HG03460 (cell line): ENCODE measurements at regions not wholly inside any gene's neighbourhood (a gene's known extent, or its start where the extent isn't known, plus 50 kb on each side); places are given as distances from the start of the nearest gene placed in this dataset.
"Not testable (repeated sequence)": the region's sequence is repeated elsewhere in the genome, so short reads cannot be mapped to it uniquely, and the experiment has no call there.

ENCODE experiments used
- ATAC-seq: cut with Tn5 transposase; IDR thresholded peaks from one replicate; pipeline ENCODE4 v1.9.1; 2021; ENCODE audit not compliant: unreplicated experiment

GRCh38 chr7:152905949-152906348, 146.4 kb downstream of the ACTR3B start:
- ATAC-seq, result no peak

DNA sequence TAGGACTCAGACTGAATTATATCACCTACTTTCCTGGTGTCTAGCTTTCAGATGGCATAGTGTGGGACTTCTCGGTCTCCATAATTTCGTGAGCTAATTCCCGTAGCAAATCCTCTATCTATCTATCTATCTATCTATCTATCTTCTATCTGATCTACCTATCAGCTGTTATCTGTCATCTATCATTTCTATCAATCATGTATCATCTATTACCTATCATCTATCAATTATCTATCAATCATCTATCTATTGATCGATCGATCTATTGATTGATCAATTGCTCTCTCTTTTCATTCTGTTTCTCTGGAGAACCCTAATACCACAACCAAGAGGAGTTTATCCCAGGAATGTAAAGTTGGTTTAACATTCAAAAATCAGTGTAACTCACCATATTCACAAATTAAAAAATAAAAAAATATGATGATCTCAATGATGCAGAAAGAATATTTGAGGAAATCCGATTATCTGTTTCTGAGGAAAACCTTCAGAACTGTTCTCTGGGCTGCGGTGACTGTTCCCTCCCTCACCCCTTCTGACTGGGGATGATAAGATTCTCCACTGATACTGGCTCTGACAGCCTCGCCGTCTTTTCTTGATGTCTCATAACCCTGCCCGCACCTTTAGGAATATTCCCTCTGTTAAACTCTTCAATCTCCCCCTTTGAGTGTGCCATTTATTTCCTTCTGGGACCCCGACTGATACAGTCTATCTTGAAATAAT, 147.7 kb downstream of the ACTR3B start:
- ATAC-seq, result no peak

DNA sequence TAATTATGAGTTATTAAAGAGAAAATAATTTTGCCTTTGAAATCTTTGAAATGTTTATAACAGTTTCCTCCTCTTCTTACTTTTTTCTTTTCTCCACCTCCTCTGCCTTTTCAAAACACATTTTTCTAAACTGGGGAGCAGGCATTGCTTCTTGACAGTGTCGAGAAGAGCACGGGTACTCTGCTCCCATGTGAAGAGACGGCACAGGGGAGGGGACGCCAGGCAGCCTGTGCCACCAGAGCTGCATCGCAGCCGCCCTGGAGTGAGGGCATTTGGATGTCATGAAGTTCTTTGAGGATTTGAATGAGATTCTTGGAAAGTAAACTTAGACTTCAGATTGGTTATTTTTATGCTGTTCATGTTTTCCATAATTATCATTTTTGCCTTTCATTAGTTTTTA, 149.7 kb downstream of the ACTR3B start:
- ATAC-seq, result no peak

- ATAC-seq, result no peak
These were observed 150.4 kb downstream of the ACTR3B start for GRCh38 chr7:152909683-152910544.

DNA sequence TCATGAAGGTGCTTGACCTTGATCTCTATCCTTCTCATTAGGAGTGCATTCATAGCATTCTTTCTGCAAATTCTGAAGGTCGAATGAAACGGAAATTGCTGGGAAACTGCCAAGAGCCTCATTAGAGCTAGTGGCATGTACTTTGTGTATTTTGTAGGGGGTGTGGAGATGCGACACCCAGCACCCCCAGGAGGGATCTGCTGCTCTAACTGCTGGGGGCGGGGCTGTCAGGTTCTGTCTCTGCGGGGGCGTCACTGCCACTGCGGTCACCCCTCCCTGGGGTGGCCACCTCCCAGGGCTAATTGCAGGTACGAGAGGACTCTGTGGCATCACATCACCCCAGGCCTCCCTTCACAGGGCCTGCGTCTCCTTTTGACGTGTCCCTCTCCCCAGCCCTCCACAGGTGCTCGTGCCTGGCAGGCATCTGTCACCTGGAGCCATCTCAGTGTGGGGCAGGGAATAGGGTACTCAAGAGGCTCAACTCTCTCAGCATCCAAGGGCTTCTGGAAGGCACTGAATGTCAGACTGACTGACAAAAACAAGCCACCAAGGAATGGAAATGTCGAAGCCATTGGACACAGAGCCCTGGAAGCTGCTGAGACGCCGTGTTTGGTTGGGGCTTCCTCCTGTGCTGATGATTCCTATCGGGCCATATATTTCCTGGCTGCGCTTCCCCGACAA, 151.1 kb downstream of the ACTR3B start:
- no peak for ATAC-seq

DNA sequence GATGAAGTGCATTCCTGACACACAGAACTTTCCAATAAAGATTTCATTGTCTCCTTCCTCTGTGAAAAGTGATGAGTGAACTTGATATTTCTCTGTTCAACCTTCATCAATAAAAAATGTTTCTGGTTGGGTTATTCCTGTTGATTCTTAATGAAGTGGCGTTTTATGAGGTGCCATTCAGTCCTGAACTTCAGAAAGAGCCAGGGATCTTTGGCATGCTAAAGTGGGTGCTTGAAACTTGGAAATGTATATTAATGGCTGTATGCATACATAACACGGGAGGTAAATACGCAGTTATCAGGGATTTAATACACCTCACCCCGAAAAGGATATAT, 151.6 kb downstream of the ACTR3B start:
- no peak for ATAC-seq

GRCh38 chr7:152911922-152912321, 152.4 kb downstream of the ACTR3B start:
- no peak for ATAC-seq

DNA sequence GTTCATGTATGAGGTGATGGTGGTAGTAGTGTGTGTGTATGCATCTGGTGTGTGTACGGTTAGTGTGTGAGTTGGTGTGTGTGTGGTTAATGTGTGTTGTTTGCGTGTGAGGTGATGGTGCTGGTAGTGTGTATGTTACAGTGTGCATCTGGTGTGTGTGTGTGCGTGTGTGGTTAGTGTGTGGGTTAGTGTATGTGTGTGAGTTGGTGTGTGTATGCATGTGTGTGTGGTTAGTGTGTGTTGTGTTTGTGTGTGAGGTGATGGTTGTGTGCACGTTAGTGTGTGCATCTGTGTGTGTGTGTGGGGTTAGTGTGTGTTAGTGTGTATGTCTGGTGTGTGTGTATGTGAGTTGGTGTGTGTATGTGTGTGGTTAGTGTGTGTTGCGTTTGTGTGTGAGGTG, 153.0 kb downstream of the ACTR3B start:
- no peak for ATAC-seq

GRCh38 chr7:152913492-152913891, 153.9 kb downstream of the ACTR3B start:
- no peak for ATAC-seq

GRCh38 chr7:152914014-152914844, 154.7 kb downstream of the ACTR3B start:
- no peak for ATAC-seq

DNA sequence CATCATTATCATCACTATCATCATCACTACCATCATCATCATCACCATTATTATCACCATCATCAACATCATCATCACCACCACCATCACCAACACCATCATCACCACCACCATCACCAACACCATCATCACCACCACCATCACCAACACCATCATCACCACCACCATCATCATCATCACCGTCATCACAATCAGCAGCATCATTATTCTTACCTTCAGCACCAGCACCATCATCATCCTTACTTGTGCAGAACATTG, 155.2 kb downstream of the ACTR3B start:
- ATAC-seq, result not testable (repeated sequence)

GRCh38 chr7:152922318-152923081, 162.9 kb downstream of the ACTR3B start:
- no peak for ATAC-seq

DNA sequence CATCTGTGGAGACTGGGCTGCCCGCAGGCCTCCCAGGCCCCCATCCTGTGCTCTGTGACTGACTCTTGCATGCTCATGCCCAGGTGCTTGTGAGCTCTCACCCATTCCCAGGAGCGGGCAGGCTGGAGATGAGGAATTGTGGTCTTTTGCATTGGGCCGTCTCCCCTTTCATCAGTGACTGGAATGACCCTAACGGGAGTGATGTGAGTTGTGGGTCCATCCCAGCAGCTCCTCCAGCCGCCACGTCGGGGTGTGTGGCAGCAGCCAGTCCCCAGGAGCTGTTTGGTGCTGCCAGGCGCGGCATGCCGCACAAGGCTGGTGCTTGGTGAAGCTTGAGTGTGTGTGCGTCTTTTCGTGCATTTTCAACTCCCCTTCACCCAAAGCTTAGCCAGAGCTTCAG, 164.2 kb downstream of the ACTR3B start:
- no peak for ATAC-seq

GRCh38 chr7:152924238-152924637, 164.7 kb downstream of the ACTR3B start:
- ATAC-seq, result no peak

DNA sequence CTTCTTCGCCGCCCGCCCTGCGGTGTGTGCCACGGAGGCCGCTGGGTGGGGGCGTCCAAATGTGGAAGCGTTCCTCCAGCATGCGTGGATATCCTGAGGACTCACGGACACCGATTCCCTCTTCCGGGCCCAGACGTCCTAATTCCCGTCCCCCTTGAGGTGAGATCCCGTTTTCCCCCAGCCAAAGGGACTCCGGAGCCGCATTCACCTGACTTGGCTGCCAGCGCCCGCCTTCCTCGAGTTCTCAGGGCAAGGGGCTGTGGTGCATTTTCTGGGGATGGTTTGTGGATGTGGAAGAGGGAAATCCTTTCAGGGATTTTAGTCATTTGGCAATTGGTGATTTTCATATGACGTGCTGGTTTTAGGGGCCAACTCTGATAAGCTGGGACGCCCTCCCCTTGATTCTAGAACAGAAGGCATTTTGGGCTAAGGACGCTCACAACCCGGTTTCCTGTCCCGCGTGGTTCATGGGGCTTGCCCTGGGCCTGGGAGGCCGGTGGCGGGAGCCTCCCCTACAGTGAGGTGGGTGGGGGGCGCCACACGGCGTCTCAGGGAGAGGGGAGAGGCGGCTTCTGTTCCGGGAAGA, 165.4 kb downstream of the ACTR3B start:
- ATAC-seq, result no peak

GRCh38 chr7:152925412-152926147, 166.0 kb downstream of the ACTR3B start:
- no peak for ATAC-seq

- no peak for ATAC-seq
These were observed 172.1 kb downstream of the ACTR3B start for GRCh38 chr7:152931633-152932032.

DNA sequence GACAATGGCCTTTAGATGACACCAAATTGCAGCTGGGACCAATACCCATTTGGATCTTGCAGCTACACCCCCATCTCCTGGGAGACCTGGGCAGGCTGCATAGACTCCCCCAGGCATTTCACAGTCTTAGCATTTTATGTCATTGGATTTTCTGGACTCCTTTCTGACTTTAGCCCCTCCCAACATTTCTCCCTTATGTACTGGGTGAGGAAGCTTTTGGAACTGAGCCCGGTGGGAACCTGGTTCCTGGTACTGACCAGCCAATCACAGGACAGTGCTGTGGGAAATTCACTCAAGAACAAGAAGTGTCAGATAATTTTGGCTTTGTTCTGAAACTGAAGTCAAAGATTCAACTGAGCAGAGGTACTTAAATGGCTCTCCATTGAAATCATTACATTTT, 177.7 kb downstream of the ACTR3B start:
- no peak for ATAC-seq

GRCh38 chr7:152946616-152947015, 187.1 kb downstream of the ACTR3B start:
- ATAC-seq, result not testable (repeated sequence)

- no peak for ATAC-seq
These were observed 188.1 kb downstream of the ACTR3B start for GRCh38 chr7:152947686-152948085.
